ENCODE measurements at regions not wholly inside any gene's neighbourhood (a gene's known extent, or its start where the extent isn't known, plus 50 kb on each side); places are given as distances from the start of the nearest gene placed in this dataset.

DNA sequence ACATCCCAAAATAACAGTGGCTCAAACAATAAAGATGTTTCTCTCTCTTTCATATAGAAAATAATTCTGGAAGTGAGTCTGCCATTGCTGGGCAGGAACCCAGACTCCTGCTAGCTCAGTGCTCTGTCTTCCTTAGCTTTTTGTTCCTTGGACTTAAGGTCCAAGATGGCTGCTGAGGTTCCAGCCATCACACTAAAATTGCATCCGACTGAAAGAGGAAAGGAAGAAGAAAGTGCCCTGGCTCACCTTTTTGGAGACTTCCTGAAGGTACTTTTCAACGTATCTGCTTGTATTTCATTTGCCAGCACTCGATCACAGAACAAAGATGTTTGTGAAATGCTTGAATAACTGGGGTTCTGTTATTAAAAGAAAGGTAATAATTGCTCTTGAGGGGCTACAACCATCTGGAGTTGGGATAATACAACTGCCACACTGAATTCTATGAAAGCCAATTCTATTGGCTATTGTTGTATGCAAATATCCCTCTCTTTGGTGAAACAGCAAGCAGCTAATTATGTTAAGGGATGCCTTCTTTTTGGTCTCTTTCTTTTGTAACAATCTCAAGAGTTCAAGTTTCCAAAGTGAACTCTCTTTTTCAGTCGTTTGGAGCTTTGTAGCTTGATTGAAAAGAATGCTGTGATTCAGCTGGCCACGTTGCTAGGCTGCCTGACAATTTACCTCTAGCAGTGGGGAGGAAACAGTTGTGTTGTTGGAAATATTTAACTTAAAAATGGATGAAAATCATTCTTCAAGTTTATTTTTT is 83.9 kb downstream of the BAMBI start:
- TF ChIP-seq EZH2phosphoT487 (IDR thresholded peaks at IDR 0.05; ENCODE audit: borderline replicate concordance), result no peak
- TF ChIP-seq, protein P1, sequence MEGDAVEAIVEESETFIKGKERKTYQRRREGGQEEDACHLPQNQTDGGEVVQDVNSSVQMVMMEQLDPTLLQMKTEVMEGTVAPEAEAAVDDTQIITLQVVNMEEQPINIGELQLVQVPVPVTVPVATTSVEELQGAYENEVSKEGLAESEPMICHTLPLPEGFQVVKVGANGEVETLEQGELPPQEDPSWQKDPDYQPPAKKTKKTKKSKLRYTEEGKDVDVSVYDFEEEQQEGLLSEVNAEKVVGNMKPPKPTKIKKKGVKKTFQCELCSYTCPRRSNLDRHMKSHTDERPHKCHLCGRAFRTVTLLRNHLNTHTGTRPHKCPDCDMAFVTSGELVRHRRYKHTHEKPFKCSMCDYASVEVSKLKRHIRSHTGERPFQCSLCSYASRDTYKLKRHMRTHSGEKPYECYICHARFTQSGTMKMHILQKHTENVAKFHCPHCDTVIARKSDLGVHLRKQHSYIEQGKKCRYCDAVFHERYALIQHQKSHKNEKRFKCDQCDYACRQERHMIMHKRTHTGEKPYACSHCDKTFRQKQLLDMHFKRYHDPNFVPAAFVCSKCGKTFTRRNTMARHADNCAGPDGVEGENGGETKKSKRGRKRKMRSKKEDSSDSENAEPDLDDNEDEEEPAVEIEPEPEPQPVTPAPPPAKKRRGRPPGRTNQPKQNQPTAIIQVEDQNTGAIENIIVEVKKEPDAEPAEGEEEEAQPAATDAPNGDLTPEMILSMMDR (conservative IDR thresholded peaks at IDR 0.05; ENCODE audit: low read length), result no peak

Data from Loucy (cell line).